Smooth muscle cell (in vitro differentiated cells): ENCODE measurements at regions not wholly inside any gene's neighbourhood (a gene's known extent, or its start where the extent isn't known, plus 50 kb on each side); places are given as distances from the start of the nearest gene placed in this dataset.
"Not testable (repeated sequence)": the region's sequence is repeated elsewhere in the genome, so short reads cannot be mapped to it uniquely, and the experiment has no call there.

ENCODE experiments used
- DNase-seq: peaks from one replicate; lab custom pipeline; 2025; ENCODE audit not compliant: unreplicated experiment; lab: John Stamatoyannopoulos, UW
- H2AFZ ChIP-seq: fragments of 200-600 bp; sonication (generic); 2 replicates; pipeline ENCODE4 v1.6.0; 2016; ENCODE audit warnings: antibody characterized with exemption, low read depth, mild to moderate bottlenecking
- H3F3A ChIP-seq: fragments of 200-600 bp; sonication (generic); 2 replicates; pipeline ENCODE4 v1.6.0; 2017; ENCODE audit warnings: antibody characterized with exemption, low read depth
- H3K27ac ChIP-seq: fragments of 200-600 bp; sonication (generic); 2 replicates; pipeline ENCODE4 v1.5.1; 2016; ENCODE audit warnings: low read depth, mild to moderate bottlenecking
- H3K27me3 ChIP-seq: fragments of 200-600 bp; sonication (generic); 2 replicates; pipeline ENCODE4 v1.6.1; 2016; ENCODE audit warnings: low read depth, mild to moderate bottlenecking
- H3K36me3 ChIP-seq: fragments of 200-600 bp; sonication (generic); 2 replicates; pipeline ENCODE4 v1.5.1; 2016; ENCODE audit warnings: low read depth
- H3K4me1 ChIP-seq: fragments of 200-600 bp; sonication (generic); 2 replicates; pipeline ENCODE4 v1.5.1; 2016; ENCODE audit warnings: low read depth
- H3K4me2 ChIP-seq: fragments of 200-600 bp; sonication (generic); 2 replicates; pipeline ENCODE4 v1.6.0; 2016; ENCODE audit warnings: mild to moderate bottlenecking
- H3K4me3 ChIP-seq: fragments of 200-600 bp; sonication (generic); 2 replicates; pipeline ENCODE4 v1.5.1; 2016; ENCODE audit warnings: mild to moderate bottlenecking
- H3K79me2 ChIP-seq: fragments of 200-600 bp; sonication (generic); 2 replicates; pipeline ENCODE4 v1.6.0; 2016; ENCODE audit warnings: low read depth, mild to moderate bottlenecking
- H3K9ac ChIP-seq: fragments of 200-600 bp; sonication (generic); 2 replicates; pipeline ENCODE4 v1.6.0; 2016; ENCODE audit warnings: low read depth
- H3K9me3 ChIP-seq: fragments of 200-600 bp; sonication (generic); replicated peaks from 2 replicates; pipeline ENCODE4 v1.5.1; 2016; ENCODE audit warnings: low read depth
- H4K20me1 ChIP-seq: fragments of 200-600 bp; sonication (generic); 2 replicates; pipeline ENCODE4 v1.6.0; 2016; ENCODE audit warnings: low read depth
- CTCF ChIP-seq: fragments of 200-600 bp; sonication (generic); IDR thresholded peaks from 2 replicates; pipeline ENCODE4 v1.5.1; 2017; ENCODE audit warnings: borderline replicate concordance, mild to moderate bottlenecking, antibody characterized with exemption; ENCODE audit not compliant: insufficient read depth, poor library complexity, severe bottlenecking
- WGBS: methylation state at CpG from one replicate; pipeline ENCODE4 v1.1.7; 2016; ENCODE audit warnings: low lambda C conversion rate; 5-methylcytosine and 5-hydroxymethylcytosine counted together

DNA sequence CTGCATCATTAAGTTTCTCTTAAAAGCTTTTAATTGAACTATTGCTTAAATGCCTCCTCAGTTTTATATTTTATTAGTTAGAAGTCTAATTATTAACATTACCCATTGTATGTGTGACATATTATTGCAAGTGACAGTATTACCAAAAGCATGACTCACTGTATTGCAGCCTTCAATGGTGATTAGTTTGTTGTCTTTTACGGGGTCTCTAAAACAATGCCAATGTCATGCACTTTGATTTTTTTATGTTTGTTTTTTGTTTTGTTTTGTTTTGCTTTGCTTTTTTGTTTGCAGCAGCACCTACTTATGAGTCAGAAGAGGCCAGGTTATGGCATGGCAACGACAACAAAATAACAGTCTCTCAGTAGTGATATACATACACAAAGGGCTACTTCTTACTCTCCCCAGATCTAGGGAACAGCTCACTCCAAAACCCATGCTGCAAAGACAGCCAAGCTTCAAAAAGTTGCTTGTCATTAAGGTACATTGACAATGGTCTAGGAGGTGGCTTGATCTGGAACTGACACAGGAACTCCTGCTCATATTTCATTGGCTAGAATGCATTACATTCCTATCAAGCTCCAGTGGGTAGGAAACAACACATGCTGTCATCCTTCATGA lies 293.7 kb upstream of the POM121L12 start:
- no peak overlapping the region for H3K27ac ChIP-seq
- no peak overlapping the region for H3K4me2 ChIP-seq
- no peaks in the 10 kb centered on the region for H3F3A ChIP-seq
- H2AFZ ChIP-seq = no peak overlapping the region
- no peak for TF ChIP-seq CTCF
- no peaks in the 10 kb centered on the region for H3K79me2 ChIP-seq
- no peak for DNase-seq
- 76% methylated on average over 2 of the region's 2 CpGs for WGBS
- H3K9ac ChIP-seq = no peak overlapping the region
- H4K20me1 ChIP-seq = no peaks in the 10 kb centered on the region
- no peaks in the 10 kb centered on the region for H3K4me1 ChIP-seq
- H3K36me3 ChIP-seq = no peaks in the 10 kb centered on the region
- H3K9me3 ChIP-seq = no peaks in the 10 kb centered on the region
- H3K4me3 ChIP-seq = no peak overlapping the region
- H3K27me3 ChIP-seq = no peaks in the 10 kb centered on the region

DNA sequence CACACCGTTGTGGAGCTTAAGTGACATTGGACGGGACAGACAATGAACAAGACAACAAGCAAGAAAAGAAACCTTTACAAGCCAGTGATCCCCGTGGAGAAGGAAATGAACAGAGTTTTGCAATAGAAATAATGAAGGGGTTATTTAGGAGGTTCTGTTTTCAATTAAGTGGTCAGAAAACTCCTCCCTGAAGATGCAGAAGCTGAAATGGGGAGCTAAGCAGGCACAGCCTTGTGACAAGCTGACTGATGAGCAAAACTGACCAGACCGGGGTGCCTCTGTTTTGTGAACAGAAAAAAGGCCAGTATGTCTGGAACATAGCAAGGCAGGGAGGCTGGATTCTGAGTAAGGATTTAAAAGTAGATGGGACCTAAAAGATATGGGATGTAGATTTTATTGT lies 299.8 kb upstream of the POM121L12 start:
- H3K9me3 ChIP-seq = no peaks in the 10 kb centered on the region
- H3K4me3 ChIP-seq = no peak overlapping the region
- H3K9ac ChIP-seq = no peak overlapping the region
- no peaks in the 10 kb centered on the region for H3K4me1 ChIP-seq
- no peak overlapping the region for H3K4me2 ChIP-seq
- no peaks in the 10 kb centered on the region for H3K27me3 ChIP-seq
- 29% methylated on average over 4 of the region's 4 CpGs for WGBS
- no peaks in the 10 kb centered on the region for H3F3A ChIP-seq
- H2AFZ ChIP-seq = peak overlapping the region; percentile 12
- H4K20me1 ChIP-seq = no peaks in the 10 kb centered on the region
- TF ChIP-seq CTCF = no peak
- H3K36me3 ChIP-seq = no peaks in the 10 kb centered on the region
- no peak overlapping the region for H3K27ac ChIP-seq
- no peak for DNase-seq
- no peaks in the 10 kb centered on the region for H3K79me2 ChIP-seq

DNA sequence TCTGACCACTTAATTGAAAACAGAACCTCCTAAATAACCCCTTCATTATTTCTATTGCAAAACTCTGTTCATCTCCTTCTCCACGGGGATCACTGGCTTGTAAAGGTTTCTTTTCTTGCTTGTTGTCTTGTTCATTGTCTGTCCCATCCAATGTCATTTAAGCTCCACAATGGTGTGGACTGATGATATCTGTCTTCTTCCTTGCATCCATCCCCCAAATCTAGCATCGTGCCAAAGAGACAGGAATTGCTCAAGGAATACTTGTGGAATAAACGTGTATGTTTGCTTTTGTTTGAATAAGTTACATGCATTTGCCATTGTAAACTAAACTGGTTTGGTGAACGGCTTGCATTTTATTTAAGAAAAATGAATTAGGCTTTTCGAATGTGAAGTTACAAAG lies 306.8 kb upstream of the POM121L12 start:
- not testable (repeated sequence) for H3K4me2 ChIP-seq, H2AFZ ChIP-seq, H3K9me3 ChIP-seq, H3K4me3 ChIP-seq, H3K36me3 ChIP-seq, H3K27me3 ChIP-seq, H4K20me1 ChIP-seq, H3K9ac ChIP-seq, H3K79me2 ChIP-seq, DNase-seq, H3K27ac ChIP-seq, H3K4me1 ChIP-seq, H3F3A ChIP-seq
- WGBS = 81% methylated on average over 5 of the region's 5 CpGs

GRCh38 chr7:52727632-52728031 lies 307.8 kb upstream of the POM121L12 start:
- no peak for TF ChIP-seq CTCF

More at GRCh38 chr7:52727632-52728031, 307.8 kb upstream of the POM121L12 start:
- Histone ChIP-seq H3K27ac (peak overlapping the region; percentile 8), H3K79me2 (no peaks in the 10 kb centered on the region), H4K20me1 (no peaks in the 10 kb centered on the region), H3K9me3 (no peaks in the 10 kb centered on the region), H3F3A (no peaks in the 10 kb centered on the region), H3K4me3 (no peak overlapping the region), H3K4me1 (no peaks in the 10 kb centered on the region), H3K27me3 (no peaks in the 10 kb centered on the region), H3K9ac (no peak overlapping the region), H2AFZ (no peak overlapping the region), H3K36me3 (no peaks in the 10 kb centered on the region), H3K4me2 (peak overlapping the region; percentile 22)
- no peak for DNase-seq
- 81% methylated on average over 2 of the region's 2 CpGs for WGBS
